CD4-positive, alpha-beta T cell (primary cell): ENCODE measurements at regions not wholly inside any gene's neighbourhood (a gene's known extent, or its start where the extent isn't known, plus 50 kb on each side); places are given as distances from the start of the nearest gene placed in this dataset.

Experiments
- ATAC-seq: fragments of 200-7000 bp; cut with Tn5 transposase; one replicate; pipeline ENCODE4 v1.10.0; 2022; ENCODE audit warnings: mild to moderate bottlenecking; ENCODE audit not compliant: poor library complexity
- CTCF ChIA-PET: fragments of 350-600 bp; sonication (Branson Sonifier 250); formaldehyde crosslinking; loops from one replicate; lab custom pipeline; 2021; ENCODE audit warnings: antibody characterized with exemption, inconsistent platforms; lab: Charles Lee
- POLR2A ChIA-PET: fragments of 350-600 bp; sonication (Branson Sonifier 250); formaldehyde crosslinking; loops from one replicate; lab custom pipeline; 2021; ENCODE audit warnings: antibody characterized with exemption, inconsistent platforms; lab: Charles Lee
- DNase-seq, 14 experiments: peaks; one replicate each; pipeline ENCODE4 v3.0.0-alpha.2; 2013 to 2020; ENCODE audit warnings: mixed read lengths in 2 of 14
- H3K27ac ChIP-seq, 2 donors: one replicate each; pipeline versions ENCODE4 v1.5.1 to v1.7.0; 2013; ENCODE audit warnings: low read length in 2 of 2, low read depth in 1 of 2, mild to moderate bottlenecking in 1 of 2
- H3K27me3 ChIP-seq, 2 experiments: 1 replicate in 1 of 2; 2 replicates in 1 of 2; pipeline versions ENCODE4 v1.6.1 to v1.7.0; 2013; ENCODE audit warnings: low read length in 2 of 2, control low read depth in 1 of 2, mild to moderate bottlenecking in 1 of 2, moderate library complexity in 1 of 2; ENCODE audit not compliant: insufficient read depth in 2 of 2, control insufficient read depth in 1 of 2
- H3K36me3 ChIP-seq: one replicate; pipeline ENCODE4 v1.6.1; 2013; ENCODE audit warnings: low read length, control low read depth; ENCODE audit not compliant: insufficient read depth
- H3K4me1 ChIP-seq: one replicate; pipeline ENCODE4 v1.6.1; 2013; ENCODE audit warnings: low read length, control low read depth; ENCODE audit not compliant: insufficient read depth
- H3K4me3 ChIP-seq: one replicate; pipeline ENCODE4 v1.5.1; 2013; ENCODE audit warnings: mild to moderate bottlenecking, low read length, moderate library complexity
- H3K9me3 ChIP-seq, 2 experiments: 1 replicate in 1 of 2; 2 replicates in 1 of 2; pipeline versions ENCODE4 v1.6.1 to v1.7.0; 2013; ENCODE audit warnings: low read length in 2 of 2, mild to moderate bottlenecking in 2 of 2, control low read depth in 1 of 2, moderate library complexity in 1 of 2; ENCODE audit not compliant: control insufficient read depth in 1 of 2, insufficient read depth in 1 of 2
- H3K27ac Mint-ChIP-seq: one replicate; pipeline ENCODE4 v1.8.0; 2020; ENCODE audit warnings: mixed read lengths
- H3K27me3 Mint-ChIP-seq: one replicate; pipeline ENCODE4 v1.8.0; 2021; ENCODE audit warnings: mixed read lengths
- H3K36me3 Mint-ChIP-seq: one replicate; pipeline ENCODE4 v1.8.0; 2021; ENCODE audit warnings: low read depth, mixed read lengths
- H3K4me1 Mint-ChIP-seq: one replicate; pipeline ENCODE4 v1.8.0; 2021; ENCODE audit warnings: low read depth, mixed read lengths
- H3K4me3 Mint-ChIP-seq: one replicate; pipeline ENCODE4 v1.8.0; 2020; ENCODE audit warnings: mild to moderate bottlenecking, mixed read lengths
- H3K9me3 Mint-ChIP-seq: one replicate; pipeline ENCODE4 v1.8.0; 2020; ENCODE audit warnings: mixed read lengths
- intact Hi-C, 2 experiments: fragments of 100-400 bp; cut with DNase I in 1 of 2; cut with micrococcal nuclease in 1 of 2; formaldehyde crosslinking; loops; one replicate each; pipeline versions ENCODE4 v1.15.1 to v1.9.0; 2023 to 2025; cut with DNase I, micrococcal nuclease
- TF ChIP-seq, protein P1 (sequence below): fragments of 200-600 bp; IDR thresholded peaks from one replicate; pipeline ENCODE4 v1.8.0; 2022; ENCODE audit warnings: antibody characterized with exemption, mild to moderate bottlenecking

DNA sequence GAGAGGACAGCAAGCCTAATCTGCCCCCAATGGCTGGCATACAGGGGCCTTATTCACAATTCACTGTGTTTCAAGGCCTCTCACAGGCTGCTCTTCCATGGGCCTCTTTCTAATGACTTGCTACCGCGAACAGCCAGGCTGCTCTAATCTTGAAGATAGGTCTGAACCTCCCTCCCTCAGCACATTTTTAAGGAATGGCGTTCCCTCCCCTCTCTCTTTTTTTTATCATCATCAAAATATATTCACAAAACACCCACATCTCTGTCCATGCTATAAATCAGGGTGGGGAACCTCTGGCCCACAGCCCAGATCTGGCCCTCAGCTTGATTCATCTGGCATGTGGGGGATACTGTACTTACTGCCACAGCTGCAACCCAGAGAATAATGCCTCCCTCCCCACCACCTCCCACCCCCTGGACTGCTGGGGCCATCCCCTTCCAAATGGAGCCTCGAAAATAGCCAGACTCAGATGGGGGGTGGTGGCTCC lies 62.5 kb downstream of the PABIR2 start:
- H3K27me3 ChIP-seq: no peaks in the 10 kb centered on the region
- Mint-ChIP-seq H3K4me3 (no peak overlapping the region), H3K36me3 (no peaks in the 10 kb centered on the region), H3K4me1 (no peaks in the 10 kb centered on the region), H3K27me3 (no peaks in the 10 kb centered on the region), H3K9me3 (no peaks in the 10 kb centered on the region), H3K27ac (no peak overlapping the region)
- no peak for DNase-seq
- H3K36me3 ChIP-seq: no peaks in the 10 kb centered on the region
- CTCF ChIA-PET: no interaction called here
- no peaks in the 10 kb centered on the region for H3K9me3 ChIP-seq
- intact Hi-C loops: no loop called here
- no peak overlapping the region for H3K27ac ChIP-seq
- TF ChIP-seq, protein P1, sequence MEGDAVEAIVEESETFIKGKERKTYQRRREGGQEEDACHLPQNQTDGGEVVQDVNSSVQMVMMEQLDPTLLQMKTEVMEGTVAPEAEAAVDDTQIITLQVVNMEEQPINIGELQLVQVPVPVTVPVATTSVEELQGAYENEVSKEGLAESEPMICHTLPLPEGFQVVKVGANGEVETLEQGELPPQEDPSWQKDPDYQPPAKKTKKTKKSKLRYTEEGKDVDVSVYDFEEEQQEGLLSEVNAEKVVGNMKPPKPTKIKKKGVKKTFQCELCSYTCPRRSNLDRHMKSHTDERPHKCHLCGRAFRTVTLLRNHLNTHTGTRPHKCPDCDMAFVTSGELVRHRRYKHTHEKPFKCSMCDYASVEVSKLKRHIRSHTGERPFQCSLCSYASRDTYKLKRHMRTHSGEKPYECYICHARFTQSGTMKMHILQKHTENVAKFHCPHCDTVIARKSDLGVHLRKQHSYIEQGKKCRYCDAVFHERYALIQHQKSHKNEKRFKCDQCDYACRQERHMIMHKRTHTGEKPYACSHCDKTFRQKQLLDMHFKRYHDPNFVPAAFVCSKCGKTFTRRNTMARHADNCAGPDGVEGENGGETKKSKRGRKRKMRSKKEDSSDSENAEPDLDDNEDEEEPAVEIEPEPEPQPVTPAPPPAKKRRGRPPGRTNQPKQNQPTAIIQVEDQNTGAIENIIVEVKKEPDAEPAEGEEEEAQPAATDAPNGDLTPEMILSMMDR: no peak
- POLR2A ChIA-PET: no interaction called here
- H3K4me3 ChIP-seq: no peak overlapping the region
- no peak for ATAC-seq
- H3K4me1 ChIP-seq: no peaks in the 10 kb centered on the region

DNA sequence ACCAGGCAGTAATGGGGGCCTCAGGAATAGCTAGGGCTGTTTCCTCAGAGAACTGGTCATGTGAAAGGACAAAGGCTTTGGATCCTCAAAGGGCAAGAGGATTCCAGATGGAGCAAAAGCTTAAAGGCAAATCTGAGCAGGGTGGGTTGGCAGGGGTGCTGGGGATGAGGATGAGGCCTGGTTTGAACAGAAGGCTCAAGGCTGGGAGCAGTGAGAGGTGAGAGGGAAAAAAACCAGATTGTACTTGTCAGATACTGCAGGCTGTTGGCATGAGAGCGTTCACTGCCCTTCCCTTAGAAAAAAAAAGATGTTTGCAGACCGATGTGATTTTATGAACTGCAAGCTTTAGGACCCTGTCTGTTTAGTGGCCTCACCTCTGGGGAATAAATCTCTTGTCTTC lies 63.4 kb downstream of the PABIR2 start:
- Histone ChIP-seq H3K27me3 (no peaks in the 10 kb centered on the region), H3K9me3 (no peaks in the 10 kb centered on the region), H3K4me1 (no peaks in the 10 kb centered on the region), H3K4me3 (no peak overlapping the region), H3K27ac (no peak overlapping the region), H3K36me3 (no peaks in the 10 kb centered on the region)
- no peak overlapping the region for H3K27ac Mint-ChIP-seq
- no peaks in the 10 kb centered on the region for H3K27me3 Mint-ChIP-seq
- no peak overlapping the region for H3K4me3 Mint-ChIP-seq
- TF ChIP-seq, protein P1: no peak
- no peak for ATAC-seq
- H3K9me3 Mint-ChIP-seq: no peaks in the 10 kb centered on the region
- intact Hi-C loops: no loop called here
- no peak for DNase-seq
- CTCF ChIA-PET: no interaction called here
- POLR2A ChIA-PET: no interaction called here
- H3K36me3 Mint-ChIP-seq: no peaks in the 10 kb centered on the region
- H3K4me1 Mint-ChIP-seq: no peaks in the 10 kb centered on the region

DNA sequence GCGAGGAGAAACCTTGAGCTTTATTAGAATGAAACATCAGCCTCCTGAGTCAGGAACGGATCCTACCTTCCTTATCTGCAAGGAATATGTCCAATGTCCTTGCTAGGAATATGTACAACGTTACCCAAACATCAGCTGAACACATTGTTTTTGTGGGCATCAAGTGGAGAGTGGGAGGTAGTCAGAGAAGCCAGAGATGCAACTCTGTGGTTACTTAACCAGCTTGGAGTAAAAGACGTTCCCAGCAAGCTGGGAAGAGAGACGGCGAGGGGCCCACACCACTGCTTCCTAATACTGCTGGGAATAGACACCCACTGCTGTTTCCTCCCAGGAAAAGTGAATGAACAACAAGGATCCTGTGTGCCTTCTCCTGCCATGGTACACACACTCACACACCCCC lies 64.3 kb downstream of the PABIR2 start:
- no peaks in the 10 kb centered on the region for H3K9me3 Mint-ChIP-seq
- no peaks in the 10 kb centered on the region for H3K4me1 Mint-ChIP-seq
- no peak for DNase-seq
- Histone ChIP-seq H3K4me3 (no peak overlapping the region), H3K27ac (no peak overlapping the region), H3K27me3 (no peaks in the 10 kb centered on the region), H3K36me3 (no peaks in the 10 kb centered on the region), H3K9me3 (no peaks in the 10 kb centered on the region), H3K4me1 (no peaks in the 10 kb centered on the region)
- H3K27me3 Mint-ChIP-seq: no peaks in the 10 kb centered on the region
- ChIA-PET POLR2A (no interaction called here), CTCF (no interaction called here)
- TF ChIP-seq, protein P1: no peak
- no peak for ATAC-seq
- intact Hi-C loops: no loop called here
- H3K4me3 Mint-ChIP-seq: no peak overlapping the region
- H3K27ac Mint-ChIP-seq: no peak overlapping the region
- no peaks in the 10 kb centered on the region for H3K36me3 Mint-ChIP-seq
